H9 (cell line): ENCODE measurements at regions not wholly inside any gene's neighbourhood (a gene's known extent, or its start where the extent isn't known, plus 50 kb on each side); places are given as distances from the start of the nearest gene placed in this dataset.

Experiments used
- DNase-seq: peaks from one replicate; pipeline ENCODE4 v3.0.0-alpha.2; 2017
- H2AFZ ChIP-seq: one replicate; pipeline ENCODE4 v1.6.1; 2013; ENCODE audit warnings: mild to moderate bottlenecking, low read length, control low read depth, moderate library complexity
- H2AK5ac ChIP-seq: 2 replicates; pipeline ENCODE4 v1.6.1; 2013; ENCODE audit warnings: low read length, control low read depth, mixed read lengths; ENCODE audit not compliant: insufficient read length
- H2BK120ac ChIP-seq: one replicate; pipeline ENCODE4 v1.6.1; 2013; ENCODE audit warnings: low read depth, mild to moderate bottlenecking, low read length, control low read depth, inconsistent platforms; ENCODE audit not compliant: poor library complexity, severe bottlenecking
- H2BK12ac ChIP-seq: 2 replicates; pipeline ENCODE4 v1.6.1; 2013; ENCODE audit warnings: low read length, control low read depth, mixed read lengths, low read depth; ENCODE audit not compliant: insufficient read length
- H2BK15ac ChIP-seq: 2 replicates; pipeline ENCODE4 v1.6.1; 2013; ENCODE audit warnings: low read depth, low read length, control low read depth
- H2BK20ac ChIP-seq: one replicate; pipeline ENCODE4 v1.6.1; 2013; ENCODE audit warnings: low read depth, mild to moderate bottlenecking, low read length, control low read depth, inconsistent platforms; ENCODE audit not compliant: poor library complexity, severe bottlenecking
- H2BK5ac ChIP-seq: 2 replicates; pipeline ENCODE4 v1.6.1; 2013; ENCODE audit warnings: low read length, control low read depth, mixed read lengths; ENCODE audit not compliant: insufficient read length
- H3K14ac ChIP-seq: 2 replicates; pipeline ENCODE4 v1.6.1; 2013; ENCODE audit warnings: low read length, control low read depth; ENCODE audit not compliant: insufficient read depth
- H3K18ac ChIP-seq: 2 replicates; pipeline ENCODE4 v1.6.1; 2013; ENCODE audit warnings: low read depth, mild to moderate bottlenecking, mixed read lengths, low read length, control low read depth; ENCODE audit not compliant: insufficient read length
- H3K23ac ChIP-seq: 2 replicates; pipeline ENCODE4 v1.6.1; 2013; ENCODE audit warnings: low read length, control low read depth, mixed read lengths, low read depth; ENCODE audit not compliant: insufficient read length
- H3K23me2 ChIP-seq: 2 replicates; pipeline ENCODE4 v1.6.1; 2013; ENCODE audit warnings: low read depth, mild to moderate bottlenecking, mixed read lengths, low read length, control low read depth; ENCODE audit not compliant: insufficient read length, poor library complexity, severe bottlenecking
- H3K27ac ChIP-seq: 2 replicates; pipeline ENCODE4 v1.5.1; 2013; ENCODE audit warnings: low read length, control low read depth, mixed read lengths, low read depth; ENCODE audit not compliant: insufficient read length
- H3K27me3 ChIP-seq: 2 replicates; pipeline ENCODE4 v1.6.1; 2013; ENCODE audit warnings: low read length, control low read depth, inconsistent platforms; ENCODE audit not compliant: insufficient read depth
- H3K4ac ChIP-seq: 2 replicates; pipeline ENCODE4 v1.6.1; 2013; ENCODE audit warnings: low read depth, mild to moderate bottlenecking, control low read depth, inconsistent platforms, low read length, moderate library complexity
- H3K4me1 ChIP-seq: 2 replicates; pipeline ENCODE4 v1.6.1; 2013; ENCODE audit warnings: low read length, control low read depth, inconsistent platforms; ENCODE audit not compliant: insufficient read depth
- H3K4me2 ChIP-seq: 2 replicates; pipeline ENCODE4 v1.6.1; 2013; ENCODE audit warnings: low read length, control low read depth, mixed read lengths; ENCODE audit not compliant: insufficient read length, insufficient read depth
- H3K56ac ChIP-seq: 2 replicates; pipeline ENCODE4 v1.6.1; 2013; ENCODE audit warnings: low read depth, mild to moderate bottlenecking, mixed read lengths, low read length, control low read depth; ENCODE audit not compliant: insufficient read length
- H3K79me1 ChIP-seq: 2 replicates; pipeline ENCODE4 v1.6.1; 2013; ENCODE audit warnings: low read depth, mild to moderate bottlenecking, moderate library complexity, low read length, control low read depth, inconsistent platforms; ENCODE audit not compliant: insufficient read depth, poor library complexity, severe bottlenecking
- H3K79me2 ChIP-seq: 2 replicates; pipeline ENCODE4 v1.6.1; 2013; ENCODE audit warnings: low read length, control low read depth, inconsistent platforms; ENCODE audit not compliant: insufficient read depth
- H3K9ac ChIP-seq: 2 replicates; pipeline ENCODE4 v1.6.1; 2013; ENCODE audit warnings: low read length, control low read depth, mixed read lengths; ENCODE audit not compliant: insufficient read length; ENCODE audit errors: extremely low read depth
- H3K9me3 ChIP-seq: one replicate; pipeline ENCODE4 v1.6.1; 2013; ENCODE audit warnings: low read depth, low read length, inconsistent platforms; ENCODE audit not compliant: control insufficient read depth
- H3T11ph ChIP-seq: one replicate; pipeline ENCODE4 v1.6.1; 2013; ENCODE audit warnings: mild to moderate bottlenecking, low read length, control low read depth, inconsistent platforms
- H4K20me1 ChIP-seq: one replicate; pipeline ENCODE4 v1.6.1; 2013; ENCODE audit not compliant: control insufficient read depth, insufficient read length, insufficient read depth
- H4K5ac ChIP-seq: 2 replicates; pipeline ENCODE4 v1.6.1; 2013; ENCODE audit warnings: low read depth, mild to moderate bottlenecking, mixed read lengths, low read length, control low read depth; ENCODE audit not compliant: insufficient read length
- H4K8ac ChIP-seq: replicated peaks from 2 replicates; pipeline ENCODE4 v1.6.1; 2013; ENCODE audit warnings: low read length, control low read depth, mixed read lengths, low read depth; ENCODE audit not compliant: insufficient read length
- H4K91ac ChIP-seq: 2 replicates; pipeline ENCODE4 v1.6.1; 2013; ENCODE audit warnings: low read depth, mild to moderate bottlenecking, moderate library complexity, mixed read lengths, low read length, control low read depth; ENCODE audit not compliant: insufficient read length
- H3K27ac Mint-ChIP-seq, 3 experiments: 2 replicates in 2 of 3; 3 replicates in 1 of 3; pipeline ENCODE4 v1.8.0; 2020 to 2021; ENCODE audit warnings: mixed read lengths in 3 of 3, mild to moderate bottlenecking in 1 of 3, moderate library complexity in 1 of 3
- H3K27me3 Mint-ChIP-seq: 2 replicates; pipeline ENCODE4 v1.8.0; 2021; ENCODE audit warnings: low read depth, mild to moderate bottlenecking, moderate library complexity, mixed read lengths
- H3K36me3 Mint-ChIP-seq, 3 experiments: 2 replicates in 2 of 3; 3 replicates in 1 of 3; pipeline ENCODE4 v1.8.0; 2020 to 2021; ENCODE audit warnings: low read depth in 3 of 3, mixed read lengths in 3 of 3; ENCODE audit not compliant: insufficient read depth in 1 of 3
- H3K4me1 Mint-ChIP-seq, 2 experiments: 2 replicates each; pipeline ENCODE4 v1.8.0; 2020; ENCODE audit warnings: mixed read lengths in 2 of 2
- H3K4me3 Mint-ChIP-seq, 2 experiments: 2 replicates in 1 of 2; 3 replicates in 1 of 2; pipeline ENCODE4 v1.8.0; 2020 to 2021; ENCODE audit warnings: mild to moderate bottlenecking in 2 of 2, mixed read lengths in 2 of 2, moderate library complexity in 1 of 2
- H3K9me3 Mint-ChIP-seq, 2 experiments: 2 replicates in 1 of 2; 3 replicates in 1 of 2; pipeline ENCODE4 v1.8.0; 2020; ENCODE audit warnings: mild to moderate bottlenecking in 2 of 2, mixed read lengths in 2 of 2, moderate library complexity in 1 of 2
- CTCF ChIP-seq: fragments of 200-600 bp; sonication (generic); conservative IDR thresholded peaks from 3 replicates; pipeline ENCODE4 v1.8.0; 2021; ENCODE audit warnings: antibody characterized with exemption, mild to moderate bottlenecking
- WGBS: extraction: QIAGEN DNeasy Blood & Tissue Kit; methylation state at CpG from one replicate; pipeline ENCODE4 v1.1.7; 2013; ENCODE audit warnings: missing lambda C conversion rate, low lambda C conversion rate, mixed read lengths; ENCODE audit not compliant: insufficient read length; ENCODE audit errors: extremely low coverage; 5-methylcytosine and 5-hydroxymethylcytosine counted together

DNA sequence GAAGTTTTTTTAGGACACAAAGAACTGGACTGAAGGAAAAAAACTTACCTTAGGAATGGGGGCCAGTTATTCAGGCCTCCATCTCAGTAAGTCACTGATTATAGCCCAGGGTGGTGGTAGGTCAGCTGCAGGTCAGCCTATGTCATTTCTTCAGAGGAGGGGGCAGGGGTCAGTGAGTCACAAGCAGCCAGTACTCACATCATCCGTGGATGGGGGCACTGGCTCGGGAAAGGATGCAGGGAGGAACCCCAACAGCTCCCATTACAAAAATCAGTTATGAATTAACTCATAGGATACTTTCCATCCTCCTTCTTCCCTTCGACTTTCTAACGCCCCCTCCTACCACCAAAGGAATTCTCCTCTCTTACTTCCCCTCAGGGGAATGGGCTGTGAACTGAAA is 578.3 kb downstream of the PDCD6IP start:
- no peak overlapping the region for H3K4me3 Mint-ChIP-seq

More for the DNA sequence above, 578.3 kb downstream of the PDCD6IP start:
- Histone ChIP-seq H4K91ac (no peak overlapping the region), H2BK12ac (no peak overlapping the region), H3K18ac (no peak overlapping the region), H2BK5ac (no peak overlapping the region), H2AFZ (no peak overlapping the region), H3T11ph (no peak overlapping the region), H3K56ac (no peak overlapping the region), H2BK15ac (no peak overlapping the region), H3K4ac (no peak overlapping the region), H4K20me1 (no peaks in the 10 kb centered on the region), H3K4me1 (no peaks in the 10 kb centered on the region), H2BK20ac (no peak overlapping the region), H3K9me3 (no peaks in the 10 kb centered on the region), H3K79me2 (no peaks in the 10 kb centered on the region), H3K14ac (no peak overlapping the region; the same call in 1 of the 2 replicates), H3K79me1 (no peaks in the 10 kb centered on the region), H3K27ac (no peak overlapping the region), H3K4me2 (no peak overlapping the region), H3K9ac (no peak overlapping the region), H4K8ac (no peak overlapping the region), H3K23me2 (no peaks in the 10 kb centered on the region), H2AK5ac (no peak overlapping the region), H3K23ac (no peak overlapping the region), H4K5ac (no peak overlapping the region), H2BK120ac (no peak overlapping the region), H3K27me3 (no peaks in the 10 kb centered on the region)
- H3K9me3 Mint-ChIP-seq: no peaks in the 10 kb centered on the region
- no peaks in the 10 kb centered on the region for H3K36me3 Mint-ChIP-seq
- no peak for TF ChIP-seq CTCF
- WGBS: no CpG with 5 or more reads among the region's 4 CpGs
- H3K27me3 Mint-ChIP-seq: no peaks in the 10 kb centered on the region; the same call in 1 of the 2 replicates
- no peaks in the 10 kb centered on the region for H3K4me1 Mint-ChIP-seq
- no peak for DNase-seq
- H3K27ac Mint-ChIP-seq: no peak overlapping the region
